Retinal pigment epithelial cell (primary cell): ENCODE measurements at regions not wholly inside any gene's neighbourhood (a gene's known extent, or its start where the extent isn't known, plus 50 kb on each side); places are given as distances from the start of the nearest gene placed in this dataset.

Experiments used
- DNase-seq: peaks from one replicate; pipeline ENCODE4 v3.0.0-alpha.2; 2010; ENCODE audit warnings: low read depth
- H3K4me3 ChIP-seq: 2 replicates; pipeline ENCODE4 v1.5.1; 2011; ENCODE audit warnings: mild to moderate bottlenecking, low read length, control low read depth, moderate library complexity
- CTCF ChIP-seq: conservative IDR thresholded peaks from 2 replicates; pipeline ENCODE4 v1.5.1; 2011; ENCODE audit warnings: low read depth, low read length, control low read depth, inconsistent platforms

DNA sequence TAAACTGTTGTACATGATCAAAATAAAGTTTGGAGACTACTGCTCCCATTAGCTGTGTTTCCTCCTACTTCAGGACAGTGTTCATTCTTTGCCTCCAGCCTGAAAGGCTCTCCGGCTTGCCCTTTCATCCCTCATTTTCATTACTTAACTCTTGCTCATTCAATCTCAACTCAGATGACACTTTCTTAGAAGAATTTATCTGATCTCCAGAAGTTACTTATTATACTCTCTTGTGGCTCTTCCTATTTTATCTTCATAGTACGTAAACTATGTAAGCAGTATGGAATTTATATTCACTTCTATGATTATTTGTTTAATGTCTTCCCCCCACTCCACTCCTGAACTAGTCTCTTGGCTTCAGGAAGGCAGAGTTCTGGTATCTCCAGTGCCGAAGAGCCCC is 1737.9 kb upstream of the C9orf72 start:
- DNase-seq: no peak

GRCh38 chr9:29312327-29312726 is 1739.0 kb upstream of the C9orf72 start:
- TF ChIP-seq CTCF: no peak
- H3K4me3 ChIP-seq: no peak overlapping the region
- no peak for DNase-seq

More for the DNA sequence above, 1737.9 kb upstream of the C9orf72 start:
- no peak overlapping the region for H3K4me3 ChIP-seq
- no peak for TF ChIP-seq CTCF

DNA sequence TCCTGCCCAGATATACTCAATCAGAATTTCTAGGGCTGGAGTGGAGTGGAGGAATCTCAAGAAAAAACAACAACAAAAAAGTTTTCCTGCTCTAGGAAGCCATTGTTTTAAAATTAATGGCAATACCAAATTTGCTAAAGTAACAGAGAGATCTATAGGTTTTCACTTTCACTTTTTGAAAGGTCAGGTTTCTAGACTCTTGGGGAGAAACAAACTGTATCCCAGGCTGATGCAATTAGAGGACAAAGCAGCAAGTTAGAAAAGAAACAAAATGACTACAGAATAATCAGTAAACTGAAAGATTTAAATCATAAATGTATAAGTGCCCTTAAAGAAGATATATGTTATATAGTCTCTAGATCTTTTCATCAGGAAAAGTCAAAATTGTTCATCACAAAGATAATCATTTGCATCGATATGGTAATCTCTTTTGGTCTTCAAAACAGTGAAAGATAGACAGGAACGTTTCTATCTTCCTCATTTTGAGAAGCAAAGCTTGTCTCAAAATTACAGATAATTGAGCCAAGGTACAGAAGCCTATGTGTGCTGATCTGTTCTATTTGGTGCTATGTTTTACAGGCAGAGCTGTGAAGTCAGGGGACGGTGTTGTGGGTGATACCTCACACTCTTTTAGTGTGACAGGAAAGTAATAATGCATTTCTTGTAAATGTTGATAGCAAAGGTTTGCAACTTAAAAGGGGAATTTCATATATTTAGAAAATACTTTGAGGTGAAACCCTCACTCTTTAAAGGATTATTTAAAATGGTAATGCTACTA is 1746.6 kb upstream of the C9orf72 start:
- H3K4me3 ChIP-seq: no peak overlapping the region
- TF ChIP-seq CTCF: no peak
- no peak for DNase-seq

- no peak for TF ChIP-seq CTCF
- no peak overlapping the region for H3K4me3 ChIP-seq
- DNase-seq: no peak
Measured at GRCh38 chr9:29322240-29322639, 1749.0 kb upstream of the C9orf72 start.

GRCh38 chr9:29325894-29326293 is 1752.6 kb upstream of the C9orf72 start:
- no peak overlapping the region for H3K4me3 ChIP-seq
- no peak for TF ChIP-seq CTCF
- no peak for DNase-seq

DNA sequence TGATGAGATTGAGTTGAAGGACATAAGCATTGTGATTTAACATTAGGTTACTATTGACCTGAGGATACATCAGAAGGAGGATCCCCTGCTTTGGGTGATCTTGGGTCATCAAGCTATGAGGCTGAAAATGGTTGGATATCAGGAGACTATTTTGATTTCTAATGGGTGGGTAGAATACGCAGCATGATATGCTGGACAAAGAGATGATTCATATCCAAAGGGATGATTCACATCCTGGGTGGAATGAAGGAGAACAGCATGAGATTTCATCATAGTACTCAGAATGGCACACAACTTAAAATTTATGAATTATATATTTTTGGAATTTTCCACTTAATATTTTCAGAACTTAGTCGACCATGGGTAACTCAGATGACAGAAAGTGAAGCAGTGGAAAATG is 1759.5 kb upstream of the C9orf72 start:
- no peak for TF ChIP-seq CTCF
- DNase-seq: peak; percentile 5
- H3K4me3 ChIP-seq: no peak overlapping the region

- TF ChIP-seq CTCF: no peak
- no peak for DNase-seq
- no peak overlapping the region for H3K4me3 ChIP-seq
Measured at GRCh38 chr9:29336281-29336680, 1763.0 kb upstream of the C9orf72 start.
